Neural crest cell (in vitro differentiated cells): ENCODE measurements at regions not wholly inside any gene's neighbourhood (a gene's known extent, or its start where the extent isn't known, plus 50 kb on each side); places are given as distances from the start of the nearest gene placed in this dataset.

Experiments
- DNase-seq: peaks from one replicate; pipeline ENCODE4 v3.0.0; 2021; ENCODE audit warnings: low read depth, mixed read lengths, low spot score
- H3K27ac Mint-ChIP-seq: one replicate; pipeline ENCODE4 v1.8.0; 2021; ENCODE audit warnings: mild to moderate bottlenecking, mixed read lengths; ENCODE audit not compliant: unreplicated experiment
- H3K27me3 Mint-ChIP-seq: 2 replicates; pipeline ENCODE4 v1.8.0; 2021; ENCODE audit warnings: low read depth, mild to moderate bottlenecking, mixed read lengths
- H3K36me3 Mint-ChIP-seq: 2 replicates; pipeline ENCODE4 v1.8.0; 2021; ENCODE audit warnings: low read depth, mild to moderate bottlenecking, mixed read lengths
- H3K4me1 Mint-ChIP-seq: 2 replicates; pipeline ENCODE4 v1.8.0; 2021; ENCODE audit warnings: mixed read lengths
- H3K4me3 Mint-ChIP-seq: one replicate; pipeline ENCODE4 v1.8.0; 2021; ENCODE audit warnings: mild to moderate bottlenecking, mixed read lengths
- H3K9me3 Mint-ChIP-seq: 2 replicates; pipeline ENCODE4 v1.8.0; 2021; ENCODE audit warnings: mixed read lengths
- CTCF ChIP-seq: fragments of 200-600 bp; sonication (generic); conservative IDR thresholded peaks from 2 replicates; pipeline ENCODE4 v1.5.0; 2021; ENCODE audit warnings: antibody characterized with exemption, mild to moderate bottlenecking

GRCh38 chr3:124172816-124173215, 180.9 kb upstream of the ROPN1 start:
- peaks cover 10% of the 10 kb centered on the region for H3K4me1 Mint-ChIP-seq
- no peak overlapping the region for H3K4me3 Mint-ChIP-seq
- H3K27me3 Mint-ChIP-seq, result no peaks in the 10 kb centered on the region
- peaks cover 6% of the 10 kb centered on the region for H3K9me3 Mint-ChIP-seq
- DNase-seq, result no peak
- no peaks in the 10 kb centered on the region for H3K36me3 Mint-ChIP-seq
- no peak overlapping the region for H3K27ac Mint-ChIP-seq
- TF ChIP-seq CTCF, result no peak

GRCh38 chr3:124174476-124174875, 182.6 kb upstream of the ROPN1 start:
- Mint-ChIP-seq H3K9me3 (peaks cover 3% of the 10 kb centered on the region), H3K27me3 (no peaks in the 10 kb centered on the region), H3K27ac (no peak overlapping the region), H3K4me1 (peaks cover 10% of the 10 kb centered on the region), H3K36me3 (no peaks in the 10 kb centered on the region), H3K4me3 (no peak overlapping the region)
- no peak for DNase-seq
- TF ChIP-seq CTCF, result no peak

GRCh38 chr3:124174910-124175874, 183.3 kb upstream of the ROPN1 start:
- Mint-ChIP-seq H3K27ac (no peak overlapping the region), H3K36me3 (no peaks in the 10 kb centered on the region), H3K9me3 (no peaks in the 10 kb centered on the region), H3K4me3 (no peak overlapping the region), H3K27me3 (no peaks in the 10 kb centered on the region), H3K4me1 (peaks cover 10% of the 10 kb centered on the region)
- no peak for TF ChIP-seq CTCF
- DNase-seq, result no peak

- DNase-seq, result no peak
- Mint-ChIP-seq H3K27ac (peak overlapping the region; percentile 39), H3K27me3 (no peaks in the 10 kb centered on the region), H3K9me3 (peaks cover 5% of the 10 kb centered on the region), H3K4me1 (peaks cover 10% of the 10 kb centered on the region), H3K4me3 (no peak overlapping the region), H3K36me3 (peaks cover 6% of the 10 kb centered on the region)
- TF ChIP-seq CTCF, result no peak
These were observed 185.1 kb upstream of the ROPN1 start for GRCh38 chr3:124177071-124177470.

GRCh38 chr3:124178531-124178930, 186.6 kb upstream of the ROPN1 start:
- H3K9me3 Mint-ChIP-seq, result peaks cover 5% of the 10 kb centered on the region
- DNase-seq, result no peak
- H3K36me3 Mint-ChIP-seq, result peaks cover 6% of the 10 kb centered on the region
- no peak overlapping the region for H3K4me3 Mint-ChIP-seq
- H3K27me3 Mint-ChIP-seq, result no peaks in the 10 kb centered on the region
- peaks cover 5% of the 10 kb centered on the region for H3K4me1 Mint-ChIP-seq
- no peak overlapping the region for H3K27ac Mint-ChIP-seq
- no peak for TF ChIP-seq CTCF
